Suprapubic skin (tissue), 4 donors: ENCODE measurements at regions not wholly inside any gene's neighbourhood (a gene's known extent, or its start where the extent isn't known, plus 50 kb on each side); places are given as distances from the start of the nearest gene placed in this dataset.

ENCODE experiments used
- DNase-seq, 2 donors: peaks; one replicate each; pipeline ENCODE4 v3.0.0-alpha.2; 2019; ENCODE audit warnings: low spot score in 2 of 2
- H3K27ac ChIP-seq: fragments of 200-600 bp; sonication (generic); one replicate; pipeline ENCODE4 v1.5.1; 2019
- H3K27me3 ChIP-seq: fragments of 200-600 bp; sonication (generic); one replicate; pipeline ENCODE4 v1.5.1; 2019
- H3K36me3 ChIP-seq: fragments of 200-600 bp; sonication (generic); one replicate; pipeline ENCODE4 v1.5.1; 2019
- H3K4me1 ChIP-seq: fragments of 200-600 bp; sonication (generic); one replicate; pipeline ENCODE4 v1.5.1; 2019
- H3K4me3 ChIP-seq: fragments of 200-600 bp; sonication (generic); one replicate; pipeline ENCODE4 v1.5.1; 2019; ENCODE audit warnings: mild to moderate bottlenecking
- H3K9me3 ChIP-seq: fragments of 200-600 bp; sonication (generic); one replicate; pipeline ENCODE4 v1.5.1; 2019
- EP300 ChIP-seq: sonication (generic); formaldehyde crosslinking; IDR thresholded peaks from one replicate; pipeline ENCODE4 v1.6.1; 2017; ENCODE audit warnings: antibody characterized with exemption
- POLR2A ChIP-seq, 2 donors: fragments of 450-650 bp; IDR thresholded peaks; one replicate each; pipeline ENCODE4 v1.6.1; 2017; ENCODE audit warnings: antibody characterized with exemption in 2 of 2, mild to moderate bottlenecking in 2 of 2, moderate library complexity in 2 of 2
- POLR2AphosphoS5 ChIP-seq, 3 donors: sonication (generic); formaldehyde crosslinking; IDR thresholded peaks; one replicate each; pipeline ENCODE4 v1.6.1; 2017; ENCODE audit warnings: antibody characterized with exemption in 3 of 3
- WGBS: methylation state at CpG from one replicate; pipeline ENCODE4 v1.1.5; 2018; 5-methylcytosine and 5-hydroxymethylcytosine counted together
- TF ChIP-seq, protein P1 (sequence below), 2 donors: fragments of 200-600 bp in 1 of 2; fragments of 450-650 bp in 1 of 2; sonication (generic) in 1 of 2; IDR thresholded peaks; one replicate each; pipeline ENCODE4 v1.5.1; 2016 to 2019; ENCODE audit warnings: antibody characterized with exemption in 2 of 2, mild to moderate bottlenecking in 1 of 2, moderate library complexity in 1 of 2

DNA sequence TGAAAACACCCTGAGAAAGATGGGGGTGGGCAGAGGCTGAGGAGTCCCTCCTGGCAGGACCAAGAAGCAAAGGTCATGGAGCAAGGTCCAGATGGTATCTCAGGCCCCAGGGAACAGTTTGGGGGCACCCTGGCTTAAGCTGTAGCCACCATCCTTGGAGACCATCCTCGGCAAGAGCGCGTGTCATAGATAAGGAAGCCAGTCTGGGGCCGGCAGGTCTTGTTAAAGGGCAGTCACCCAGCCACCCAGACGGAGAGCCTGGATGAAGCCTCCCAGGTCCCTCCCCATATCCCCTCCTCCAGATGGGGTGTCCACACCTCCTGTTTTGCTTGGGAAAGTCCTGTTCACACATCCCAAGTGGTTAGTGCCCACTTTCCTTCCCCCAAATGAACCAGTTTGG, 191.1 kb downstream of the KLF13 start:
- Histone ChIP-seq H3K4me3 (no peak overlapping the region), H3K27ac (no peak overlapping the region), H3K36me3 (no peaks in the 10 kb centered on the region), H3K9me3 (no peaks in the 10 kb centered on the region), H3K4me1 (no peaks in the 10 kb centered on the region), H3K27me3 (no peaks in the 10 kb centered on the region)
- no peak for DNase-seq
- TF ChIP-seq POLR2A (IDR thresholded peaks at IDR 0.05) (no peak), EP300 (no peak), POLR2AphosphoS5 (IDR thresholded peaks at IDR 0.05) (no peak)
- TF ChIP-seq, protein P1, sequence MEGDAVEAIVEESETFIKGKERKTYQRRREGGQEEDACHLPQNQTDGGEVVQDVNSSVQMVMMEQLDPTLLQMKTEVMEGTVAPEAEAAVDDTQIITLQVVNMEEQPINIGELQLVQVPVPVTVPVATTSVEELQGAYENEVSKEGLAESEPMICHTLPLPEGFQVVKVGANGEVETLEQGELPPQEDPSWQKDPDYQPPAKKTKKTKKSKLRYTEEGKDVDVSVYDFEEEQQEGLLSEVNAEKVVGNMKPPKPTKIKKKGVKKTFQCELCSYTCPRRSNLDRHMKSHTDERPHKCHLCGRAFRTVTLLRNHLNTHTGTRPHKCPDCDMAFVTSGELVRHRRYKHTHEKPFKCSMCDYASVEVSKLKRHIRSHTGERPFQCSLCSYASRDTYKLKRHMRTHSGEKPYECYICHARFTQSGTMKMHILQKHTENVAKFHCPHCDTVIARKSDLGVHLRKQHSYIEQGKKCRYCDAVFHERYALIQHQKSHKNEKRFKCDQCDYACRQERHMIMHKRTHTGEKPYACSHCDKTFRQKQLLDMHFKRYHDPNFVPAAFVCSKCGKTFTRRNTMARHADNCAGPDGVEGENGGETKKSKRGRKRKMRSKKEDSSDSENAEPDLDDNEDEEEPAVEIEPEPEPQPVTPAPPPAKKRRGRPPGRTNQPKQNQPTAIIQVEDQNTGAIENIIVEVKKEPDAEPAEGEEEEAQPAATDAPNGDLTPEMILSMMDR (IDR thresholded peaks at IDR 0.05), result no peak
- 96% methylated on average over 5 of the region's 5 CpGs for WGBS

DNA sequence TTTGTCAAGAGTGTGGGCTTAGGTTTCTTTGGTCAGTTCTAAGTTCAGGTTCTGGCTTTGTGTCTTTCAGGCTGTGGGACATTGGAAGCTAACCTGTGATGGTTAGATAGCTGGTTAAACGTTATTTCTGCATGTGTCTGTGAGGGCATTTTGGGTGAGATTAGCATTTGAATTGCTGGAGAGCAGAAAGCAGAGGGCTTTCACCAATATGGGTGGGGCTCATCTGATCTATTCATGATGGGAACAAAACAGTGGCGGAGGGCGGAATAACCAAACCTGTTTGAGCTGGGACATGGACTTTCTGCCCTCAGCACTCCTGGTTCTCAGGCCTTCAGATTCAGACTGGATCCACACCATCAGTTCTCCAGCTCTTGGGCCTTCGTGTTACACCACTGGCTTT, 195.4 kb downstream of the KLF13 start:
- Histone ChIP-seq H3K4me3 (no peak overlapping the region), H3K36me3 (no peaks in the 10 kb centered on the region), H3K9me3 (no peaks in the 10 kb centered on the region), H3K27ac (no peak overlapping the region), H3K4me1 (no peaks in the 10 kb centered on the region), H3K27me3 (no peaks in the 10 kb centered on the region)
- DNase-seq, result no peak
- WGBS, result 72% methylated on average over 4 of the region's 4 CpGs
- no peak for TF ChIP-seq POLR2A (IDR thresholded peaks at IDR 0.05)
- no peak for TF ChIP-seq EP300
- TF ChIP-seq, protein P1 (IDR thresholded peaks at IDR 0.05), result no peak
- no peak for TF ChIP-seq POLR2AphosphoS5 (IDR thresholded peaks at IDR 0.05)

DNA sequence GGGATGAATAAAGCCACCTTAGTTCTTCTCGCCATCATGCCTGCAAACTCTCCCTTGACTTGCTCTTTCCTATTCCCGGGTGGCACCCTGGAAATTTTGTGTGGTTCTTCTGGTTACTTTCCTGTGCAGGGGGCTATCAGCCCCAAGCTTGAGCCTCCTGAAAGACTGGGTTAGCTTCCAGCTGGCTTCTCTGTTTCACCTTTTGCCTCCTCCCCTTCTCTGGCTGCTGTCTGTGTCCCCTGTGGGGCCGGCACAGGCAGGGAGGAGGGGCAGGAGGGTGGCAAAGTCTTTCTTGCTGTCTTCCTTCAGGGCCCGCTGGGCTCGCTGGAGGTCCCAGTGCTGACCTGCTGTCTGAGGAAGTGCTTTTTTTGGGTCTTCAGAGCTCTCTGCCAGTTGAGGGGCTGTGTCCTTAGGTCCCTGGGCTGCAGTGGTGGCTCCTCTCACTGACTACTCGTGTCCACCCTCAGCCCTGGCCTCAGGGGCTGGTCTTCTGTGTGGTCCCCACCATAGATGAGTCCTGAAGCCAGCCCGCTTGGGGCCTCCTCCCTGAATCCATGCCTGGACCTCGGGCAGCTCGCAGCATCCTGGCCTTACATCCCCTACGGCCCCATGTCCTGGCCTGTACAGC, 196.5 kb downstream of the KLF13 start:
- H3K4me3 ChIP-seq, result no peak overlapping the region
- H3K36me3 ChIP-seq, result no peaks in the 10 kb centered on the region
- no peak for DNase-seq
- 91% methylated on average over 5 of the region's 10 CpGs for WGBS
- H3K27ac ChIP-seq, result no peak overlapping the region
- TF ChIP-seq POLR2AphosphoS5 (IDR thresholded peaks at IDR 0.05), result no peak
- no peaks in the 10 kb centered on the region for H3K9me3 ChIP-seq
- H3K27me3 ChIP-seq, result no peaks in the 10 kb centered on the region
- H3K4me1 ChIP-seq, result no peaks in the 10 kb centered on the region

DNA sequence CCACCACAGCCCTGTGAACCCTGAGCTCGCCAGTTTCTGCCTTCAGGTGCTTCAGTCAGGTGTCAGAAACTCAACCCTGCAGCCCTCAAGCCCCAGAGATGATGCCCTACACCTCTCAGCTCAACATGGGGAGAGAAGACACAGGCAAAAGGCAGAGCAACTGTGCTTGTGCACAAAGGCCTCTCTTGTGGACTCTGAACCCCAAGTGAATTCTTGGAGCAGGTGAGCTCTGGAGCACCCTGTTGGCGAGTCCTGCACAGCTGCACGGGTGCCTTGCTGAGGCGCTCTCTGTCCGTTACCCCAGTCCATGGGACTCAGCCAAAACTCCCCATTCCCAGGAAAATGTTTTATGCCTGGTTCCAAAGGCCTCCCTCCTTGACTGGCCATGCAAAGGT, 197.0 kb downstream of the KLF13 start:
- Histone ChIP-seq H3K27me3 (no peaks in the 10 kb centered on the region), H3K27ac (no peak overlapping the region), H3K4me1 (no peaks in the 10 kb centered on the region), H3K36me3 (no peaks in the 10 kb centered on the region), H3K9me3 (no peaks in the 10 kb centered on the region), H3K4me3 (no peak overlapping the region)
- TF ChIP-seq POLR2AphosphoS5 (IDR thresholded peaks at IDR 0.05) (no peak), EP300 (no peak), POLR2A (IDR thresholded peaks at IDR 0.05) (no peak)
- TF ChIP-seq, protein P1 (IDR thresholded peaks at IDR 0.05), result no peak
- 79% methylated on average over 4 of the region's 5 CpGs for WGBS
- DNase-seq, result no peak

DNA sequence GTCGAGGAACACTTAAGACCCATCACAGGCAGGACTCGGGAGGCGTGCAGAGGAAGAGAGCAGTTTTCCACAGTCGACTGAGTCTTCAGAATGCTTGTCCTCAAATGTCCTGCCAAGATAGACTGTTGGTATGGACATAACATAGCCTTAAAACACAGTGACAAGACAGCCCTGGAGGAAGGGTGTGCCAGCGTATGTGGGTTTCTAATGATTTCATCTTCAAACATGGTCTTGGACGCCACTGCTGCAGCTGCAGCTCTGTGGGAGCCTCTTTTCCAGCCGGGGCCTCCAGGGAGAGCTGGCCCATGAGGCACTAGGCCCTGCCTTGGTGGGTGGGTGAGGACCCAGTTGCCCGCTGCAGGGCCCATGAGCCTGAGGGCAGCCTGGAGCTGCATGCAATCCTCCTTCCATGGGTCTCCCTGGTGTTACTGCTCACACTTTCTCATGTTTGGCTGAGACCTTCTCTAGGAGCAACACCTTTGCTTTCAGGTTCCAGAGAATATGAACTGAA, 198.6 kb downstream of the KLF13 start:
- Histone ChIP-seq H3K4me1 (no peaks in the 10 kb centered on the region), H3K4me3 (no peak overlapping the region), H3K27ac (no peak overlapping the region), H3K36me3 (no peaks in the 10 kb centered on the region), H3K27me3 (no peaks in the 10 kb centered on the region), H3K9me3 (no peaks in the 10 kb centered on the region)
- DNase-seq, result no peak
- 77% methylated on average over 7 of the region's 8 CpGs for WGBS
- TF ChIP-seq, protein P1 (IDR thresholded peaks at IDR 0.05), result no peak
- TF ChIP-seq POLR2A (IDR thresholded peaks at IDR 0.05) (no peak), POLR2AphosphoS5 (IDR thresholded peaks at IDR 0.05) (no peak), EP300 (no peak)
